Gastroesophageal sphincter (tissue), 4 donors: ENCODE measurements at regions not wholly inside any gene's neighbourhood (a gene's known extent, or its start where the extent isn't known, plus 50 kb on each side); places are given as distances from the start of the nearest gene placed in this dataset.

Experiments
- ATAC-seq: fragments of 150-250 bp; one replicate; pipeline ENCODE4 v1.9.1; 2016; ENCODE audit warnings: mild to moderate bottlenecking, moderate library complexity
- H3K27ac ChIP-seq, 4 donors: fragments of 200-600 bp; sonication (generic) in 3 of 4; 1 replicate in 3 of 4; 2 replicates in 1 of 4; pipeline ENCODE4 v1.5.1; 2016 to 2019
- H3K27me3 ChIP-seq: fragments of 200-600 bp; sonication (generic); one replicate; pipeline ENCODE4 v1.5.1; 2019
- H3K36me3 ChIP-seq, 2 donors: fragments of 200-600 bp; sonication (generic); one replicate each; pipeline ENCODE4 v1.5.1; 2019; ENCODE audit warnings: control low read depth in 1 of 2
- H3K4me1 ChIP-seq, 3 donors: fragments of 200-600 bp; sonication (generic); 1 replicate in 2 of 3; 2 replicates in 1 of 3; pipeline ENCODE4 v1.5.1; 2016 to 2019; ENCODE audit warnings: control low read depth in 2 of 3
- H3K4me3 ChIP-seq, 2 donors: fragments of 200-600 bp; sonication (generic); one replicate each; pipeline ENCODE4 v1.5.1; 2019; ENCODE audit warnings: mild to moderate bottlenecking in 1 of 2, moderate library complexity in 1 of 2
- H3K9me3 ChIP-seq, 3 donors: fragments of 200-600 bp; sonication (generic); one replicate each; pipeline ENCODE4 v1.5.1; 2017 to 2019; ENCODE audit warnings: control low read depth in 2 of 3
- POLR2A ChIP-seq, 2 donors: fragments of 450-650 bp; IDR thresholded peaks; one replicate each; pipeline ENCODE4 v1.6.1; 2017; ENCODE audit warnings: antibody characterized with exemption in 2 of 2, mild to moderate bottlenecking in 2 of 2, moderate library complexity in 1 of 2
- POLR2AphosphoS5 ChIP-seq: sonication (generic); formaldehyde crosslinking; IDR thresholded peaks from one replicate; pipeline ENCODE4 v1.6.1; 2017; ENCODE audit warnings: antibody characterized with exemption
- WGBS, 2 donors: methylation state at CpG; one replicate each; pipeline ENCODE4 v1.1.5; 2018; ENCODE audit warnings: low coverage in 1 of 2; 5-methylcytosine and 5-hydroxymethylcytosine counted together

- WGBS, 2 donors = 92 to 97% methylated on average over 1 of the region's 1 CpG
- Histone ChIP-seq H3K36me3 (no peaks in the 10 kb centered on the region), H3K27ac (no peak overlapping the region), H3K4me3 (no peak overlapping the region), H3K27me3 (no peaks in the 10 kb centered on the region), H3K4me1 (no peaks in the 10 kb centered on the region), H3K9me3 (no peaks in the 10 kb centered on the region)
- TF ChIP-seq POLR2A (IDR thresholded peaks at IDR 0.05) (no peak), POLR2AphosphoS5 (no peak)
- no peak for ATAC-seq
Measured at GRCh38 chr4:133245226-133245625, 96.1 kb downstream of the PCDH10 start.
